ENCODE measurements at regions not wholly inside any gene's neighbourhood (a gene's known extent, or its start where the extent isn't known, plus 50 kb on each side); places are given as distances from the start of the nearest gene placed in this dataset.

GRCh38 chr22:34943830-34944229, 122.1 kb upstream of the ISX start:
- TF ChIP-seq CTCF (IDR thresholded peaks at IDR 0.05) = no peak

DNA sequence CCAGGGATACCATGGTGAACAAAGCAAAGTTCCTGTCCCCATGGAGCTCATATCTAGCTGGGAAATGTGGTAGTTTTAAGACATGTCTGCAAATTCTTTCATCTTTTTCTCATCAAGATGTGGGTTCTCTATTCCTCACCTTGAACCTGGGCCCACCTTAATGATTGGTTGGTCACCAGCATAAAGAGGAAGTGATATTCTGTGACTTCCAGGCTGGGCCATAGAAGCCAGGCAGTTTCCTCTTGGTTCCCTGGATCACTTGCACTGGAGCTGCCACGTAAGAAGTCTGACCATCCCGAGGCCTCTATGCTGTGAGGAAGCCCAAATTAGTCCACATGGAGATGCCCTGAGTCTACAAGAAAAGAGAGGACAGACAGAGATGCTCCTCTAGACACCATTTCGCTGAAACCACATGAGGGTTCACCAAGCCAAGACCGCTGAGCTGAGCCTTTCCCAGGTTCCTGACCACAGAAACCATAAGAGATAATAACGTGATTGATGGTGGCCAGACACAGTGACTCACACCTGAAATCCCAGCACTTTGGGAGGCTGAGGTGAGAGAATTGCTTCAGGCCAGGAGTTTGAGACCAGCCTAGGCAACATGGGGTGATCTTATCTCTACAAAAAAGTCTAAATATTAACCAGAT, 119.5 kb upstream of the ISX start:
- H3K27ac ChIP-seq = no peak overlapping the region
- DNase-seq (ENCODE audit: low spot score) = no peak

More at GRCh38 chr22:34943830-34944229, 122.1 kb upstream of the ISX start:
- no peaks in the 10 kb centered on the region for H3K27me3 ChIP-seq
- H3K27ac ChIP-seq = no peak overlapping the region
- no peak for DNase-seq (ENCODE audit: low spot score)
- no peak overlapping the region for H3K4me3 ChIP-seq
- H3K9me3 ChIP-seq = peaks cover 0 to 9% of the 10 kb centered on the region in 2 donors
- no peaks in the 10 kb centered on the region for H3K36me3 ChIP-seq
- H3K4me1 ChIP-seq = no peaks in the 10 kb centered on the region

DNA sequence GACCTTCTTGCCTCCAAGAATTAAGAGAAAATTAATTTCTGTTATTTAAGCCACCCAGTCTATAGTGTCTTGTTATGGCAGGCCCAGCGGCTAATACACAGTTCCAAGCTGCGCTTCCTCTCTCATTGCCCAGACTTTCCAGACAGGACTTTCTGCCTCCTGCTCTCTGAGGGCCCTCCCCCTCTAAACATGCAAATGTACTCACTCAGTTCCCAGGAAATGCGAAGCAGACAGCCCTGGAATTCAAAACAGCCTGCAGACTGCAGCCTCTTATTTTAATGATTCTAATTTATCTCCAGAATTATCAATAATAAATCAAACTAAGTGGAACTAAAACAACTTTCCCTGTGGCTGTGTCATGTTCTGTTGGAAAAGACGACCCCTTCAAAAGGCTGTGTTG, 115.5 kb upstream of the ISX start:
- Histone ChIP-seq H3K4me3 (no peak overlapping the region), H3K4me1 (no peaks in the 10 kb centered on the region), H3K9me3 (no peaks in the 10 kb centered on the region), H3K36me3 (no peaks in the 10 kb centered on the region), H3K27me3 (no peaks in the 10 kb centered on the region), H3K27ac (no peak overlapping the region)
- no peak for TF ChIP-seq CTCF (IDR thresholded peaks at IDR 0.05)
- DNase-seq (ENCODE audit: low spot score) = no peak

More for the DNA sequence above, 119.5 kb upstream of the ISX start:
- TF ChIP-seq CTCF (IDR thresholded peaks at IDR 0.05) = no peak
- no peaks in the 10 kb centered on the region for H3K27me3 ChIP-seq
- no peaks in the 10 kb centered on the region for H3K4me1 ChIP-seq
- no peaks in the 10 kb centered on the region for H3K36me3 ChIP-seq
- peaks cover 0 to under 1% of the 10 kb centered on the region in 2 donors for H3K9me3 ChIP-seq
- no peak overlapping the region for H3K4me3 ChIP-seq

GRCh38 chr22:34951212-34951611, 114.7 kb upstream of the ISX start:
- Histone ChIP-seq H3K27ac (no peak overlapping the region), H3K27me3 (no peaks in the 10 kb centered on the region), H3K36me3 (no peaks in the 10 kb centered on the region), H3K4me1 (no peaks in the 10 kb centered on the region), H3K4me3 (no peak overlapping the region), H3K9me3 (no peaks in the 10 kb centered on the region)
- DNase-seq (ENCODE audit: low spot score) = no peak
- TF ChIP-seq CTCF (IDR thresholded peaks at IDR 0.05) = no peak

- no peak for DNase-seq (ENCODE audit: low spot score)
- Histone ChIP-seq H3K27ac (no peak overlapping the region), H3K9me3 (no peaks in the 10 kb centered on the region), H3K27me3 (no peaks in the 10 kb centered on the region), H3K4me1 (no peaks in the 10 kb centered on the region), H3K4me3 (no peak overlapping the region), H3K36me3 (no peaks in the 10 kb centered on the region)
- TF ChIP-seq CTCF (IDR thresholded peaks at IDR 0.05) = no peak
Observed at GRCh38 chr22:34960005-34960404, 106.0 kb upstream of the ISX start.

DNA sequence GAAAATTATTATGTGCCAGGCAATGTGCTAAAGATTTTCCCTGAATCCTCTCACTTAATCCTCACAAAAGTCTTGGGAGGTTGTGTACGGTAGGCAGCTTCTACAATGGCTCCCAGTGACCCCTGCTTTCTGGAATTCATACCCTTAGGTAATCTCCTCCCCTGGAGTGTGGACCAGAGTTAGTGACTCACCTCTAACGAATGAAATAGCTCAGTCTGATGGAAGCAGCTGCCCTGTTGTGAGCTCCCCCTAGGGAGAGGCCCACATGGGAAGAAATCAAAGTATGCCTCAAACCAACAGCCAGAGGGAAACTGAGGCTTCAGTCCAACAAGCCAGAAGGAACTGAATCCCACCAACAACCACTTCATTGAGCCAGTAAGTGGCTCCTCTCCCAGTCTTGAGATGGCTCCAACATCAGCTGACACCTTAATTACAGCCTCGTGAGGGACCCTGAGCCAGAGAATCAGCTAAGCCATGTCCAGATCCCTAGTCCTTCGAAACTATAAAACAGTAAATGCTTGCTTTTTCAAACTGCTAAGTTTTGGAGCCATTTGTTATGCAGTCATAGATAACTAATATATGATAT, 98.9 kb upstream of the ISX start:
- no peaks in the 10 kb centered on the region for H3K27me3 ChIP-seq
- no peaks in the 10 kb centered on the region for H3K9me3 ChIP-seq
- no peaks in the 10 kb centered on the region for H3K36me3 ChIP-seq
- TF ChIP-seq CTCF (IDR thresholded peaks at IDR 0.05) = no peak
- no peaks in the 10 kb centered on the region for H3K4me1 ChIP-seq
- no peak overlapping the region for H3K4me3 ChIP-seq
- DNase-seq (ENCODE audit: low spot score) = no peak
- H3K27ac ChIP-seq = no peak overlapping the region

Measured in right atrium auricular region (tissue), 2 donors.